Spleen (tissue), 11 donors: ENCODE measurements at regions not wholly inside any gene's neighbourhood (a gene's known extent, or its start where the extent isn't known, plus 50 kb on each side); places are given as distances from the start of the nearest gene placed in this dataset.

Experiments
- DNase-seq: peaks from one replicate; pipeline ENCODE4 v3.0.0-alpha.2; 2020
- H3K27ac ChIP-seq, 8 donors: fragments of 200-600 bp; sonication (generic) in 7 of 8; 1 replicate in 4 of 8; 2 replicates in 4 of 8; pipeline versions ENCODE4 v1.5.0 to v1.8.0; 2016 to 2021; ENCODE audit warnings: inconsistent platforms in 4 of 8, mild to moderate bottlenecking in 4 of 8, moderate library complexity in 1 of 8
- H3K27me3 ChIP-seq, 7 donors: fragments of 200-600 bp; sonication (generic) in 6 of 7; replicated peaks in 1 of 7; 1 replicate in 4 of 7; 2 replicates in 3 of 7; pipeline versions ENCODE4 v1.5.0 to v1.8.0; 2016 to 2021; ENCODE audit warnings: inconsistent platforms in 3 of 7, mild to moderate bottlenecking in 1 of 7
- H3K36me3 ChIP-seq, 6 donors: fragments of 200-600 bp; sonication (generic) in 5 of 6; 1 replicate in 4 of 6; 2 replicates in 2 of 6; pipeline versions ENCODE4 v1.5.0 to v1.8.0; 2016 to 2021; ENCODE audit warnings: inconsistent platforms in 2 of 6
- H3K4me1 ChIP-seq, 6 donors: fragments of 200-600 bp; sonication (generic) in 5 of 6; 1 replicate in 3 of 6; 2 replicates in 3 of 6; pipeline versions ENCODE4 v1.5.0 to v1.8.0; 2016 to 2021; ENCODE audit warnings: inconsistent platforms in 3 of 6
- H3K4me3 ChIP-seq, 8 donors: fragments of 200-600 bp; sonication (generic) in 7 of 8; 1 replicate in 4 of 8; 2 replicates in 4 of 8; pipeline versions ENCODE4 v1.5.0 to v1.8.0; 2016 to 2021; ENCODE audit warnings: inconsistent platforms in 4 of 8, mild to moderate bottlenecking in 4 of 8, moderate library complexity in 2 of 8
- H3K9me3 ChIP-seq, 8 donors: fragments of 200-600 bp; sonication (generic) in 7 of 8; 1 replicate in 4 of 8; 2 replicates in 4 of 8; pipeline versions ENCODE4 v1.5.0 to v1.8.0; 2016 to 2021; ENCODE audit warnings: inconsistent platforms in 4 of 8
- POLR2A ChIP-seq, 3 donors: fragments of 450-650 bp; IDR thresholded peaks; one replicate each; pipeline ENCODE4 v1.5.1; 2017; ENCODE audit warnings: antibody characterized with exemption in 3 of 3, mild to moderate bottlenecking in 1 of 3
- POLR2AphosphoS5 ChIP-seq, 3 donors: sonication (generic); formaldehyde crosslinking; IDR thresholded peaks; one replicate each; pipeline ENCODE4 v1.5.1; 2017; ENCODE audit warnings: antibody characterized with exemption in 3 of 3
- WGBS, 5 donors: extraction: QIAGEN DNeasy Blood & Tissue Kit in 3 of 5; methylation state at CpG; one replicate each; pipeline versions ENCODE4 v1.1.5 to v1.1.7; 2013 to 2018; 5-methylcytosine and 5-hydroxymethylcytosine counted together
- intact Hi-C: fragments of 100-400 bp; cut with DNase I; formaldehyde crosslinking; loops from one replicate; pipeline ENCODE4 v1.15.0; 2023; ENCODE audit warnings: low total_unique reads
- TF ChIP-seq, protein P1 (sequence below), 11 experiments: fragments of 200-600 bp in 7 of 11; fragments of 450-650 bp in 4 of 11; sonication (generic) in 4 of 11; IDR thresholded peaks in 8 of 11; conservative IDR thresholded peaks in 3 of 11; 1 replicate in 7 of 11; 2 replicates in 4 of 11; pipeline versions ENCODE4 v1.4.0 to v1.8.0; 2016 to 2021; ENCODE audit warnings: antibody characterized with exemption in 11 of 11, inconsistent platforms in 4 of 11, mild to moderate bottlenecking in 1 of 11
- donor health status: healthy with polysubstance abuse.
- donor health status: DM: no; HTN: no; CAD: no; lungs with moderate emphysema.
- donor health status: DM: no; HTN: no; CAD: no.
- donor health status: Bipolar disorder and iron deficiency.
- donor health status: healthy.
- donor health status: DM: no; HTN: no; CAD: no.
- donor health status: DM: yes; HTN: yes; CAD: no.

DNA sequence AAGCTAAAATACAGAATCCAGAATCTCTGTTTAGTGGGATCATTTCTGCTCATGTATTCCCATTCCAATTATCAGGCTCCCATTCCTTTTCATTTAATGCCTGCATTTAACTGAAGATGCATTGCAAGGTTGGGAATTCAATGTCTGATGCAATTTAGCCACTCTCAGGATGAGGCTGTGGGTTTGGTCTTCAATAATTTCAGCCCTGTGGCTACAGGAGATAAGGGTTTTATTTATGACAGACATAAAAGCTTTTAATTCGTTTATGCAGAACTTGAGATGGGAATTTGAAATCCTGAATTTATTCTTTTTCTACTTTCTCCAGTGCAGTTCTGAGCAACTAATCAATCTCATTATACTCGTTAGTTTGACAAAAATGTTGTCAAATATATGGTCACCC, 1225.9 kb downstream of the PCDH18 start:
- Histone ChIP-seq H3K4me3 (no peak overlapping the region), H3K9me3 (peaks cover 0 to 5% (median 2%) of the 10 kb centered on the region in 8 donors), H3K27me3 (no peaks in the 10 kb centered on the region), H3K27ac (no peak overlapping the region), H3K4me1 (no peaks in the 10 kb centered on the region), H3K36me3 (no peaks in the 10 kb centered on the region)
- intact Hi-C loops = no loop called here
- WGBS, 5 donors = 53 to 64% (median 55%) methylated on average over 2 of the region's 2 CpGs
- no peak for DNase-seq
- TF ChIP-seq, protein P1, sequence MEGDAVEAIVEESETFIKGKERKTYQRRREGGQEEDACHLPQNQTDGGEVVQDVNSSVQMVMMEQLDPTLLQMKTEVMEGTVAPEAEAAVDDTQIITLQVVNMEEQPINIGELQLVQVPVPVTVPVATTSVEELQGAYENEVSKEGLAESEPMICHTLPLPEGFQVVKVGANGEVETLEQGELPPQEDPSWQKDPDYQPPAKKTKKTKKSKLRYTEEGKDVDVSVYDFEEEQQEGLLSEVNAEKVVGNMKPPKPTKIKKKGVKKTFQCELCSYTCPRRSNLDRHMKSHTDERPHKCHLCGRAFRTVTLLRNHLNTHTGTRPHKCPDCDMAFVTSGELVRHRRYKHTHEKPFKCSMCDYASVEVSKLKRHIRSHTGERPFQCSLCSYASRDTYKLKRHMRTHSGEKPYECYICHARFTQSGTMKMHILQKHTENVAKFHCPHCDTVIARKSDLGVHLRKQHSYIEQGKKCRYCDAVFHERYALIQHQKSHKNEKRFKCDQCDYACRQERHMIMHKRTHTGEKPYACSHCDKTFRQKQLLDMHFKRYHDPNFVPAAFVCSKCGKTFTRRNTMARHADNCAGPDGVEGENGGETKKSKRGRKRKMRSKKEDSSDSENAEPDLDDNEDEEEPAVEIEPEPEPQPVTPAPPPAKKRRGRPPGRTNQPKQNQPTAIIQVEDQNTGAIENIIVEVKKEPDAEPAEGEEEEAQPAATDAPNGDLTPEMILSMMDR (IDR thresholded peaks at IDR 0.05 in 8 of 11, conservative IDR thresholded peaks at IDR 0.05 in 3 of 11) = no peak
- TF ChIP-seq POLR2A (IDR thresholded peaks at IDR 0.05) = no peak
- no peak for TF ChIP-seq POLR2AphosphoS5 (IDR thresholded peaks at IDR 0.05)

DNA sequence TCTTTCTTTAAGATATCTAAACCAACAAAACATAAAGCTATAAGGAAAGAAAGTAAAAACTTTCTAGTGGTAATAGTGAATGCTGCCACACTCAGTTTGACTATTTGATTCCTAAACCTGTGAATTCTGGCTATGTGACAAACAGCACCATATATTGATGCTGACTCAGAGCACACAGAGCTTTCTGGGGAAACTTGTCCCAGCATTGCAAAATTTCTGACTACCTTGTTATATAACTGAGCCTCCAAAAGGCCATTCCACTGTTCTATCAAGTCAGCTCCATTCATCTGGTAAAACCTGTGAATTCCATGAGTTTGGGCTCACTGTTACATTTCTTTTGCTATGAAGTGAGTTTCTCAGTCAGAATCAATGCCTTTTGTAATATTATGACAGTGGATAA, 1229.7 kb downstream of the PCDH18 start:
- intact Hi-C loops = no loop called here
- H3K9me3 ChIP-seq = no peaks in the 10 kb centered on the region
- no peak for DNase-seq
- no peak overlapping the region for H3K4me3 ChIP-seq
- H3K27me3 ChIP-seq = no peaks in the 10 kb centered on the region
- TF ChIP-seq, protein P1 (IDR thresholded peaks at IDR 0.05 in 8 of 11, conservative IDR thresholded peaks at IDR 0.05 in 3 of 11) = no peak
- TF ChIP-seq POLR2AphosphoS5 (IDR thresholded peaks at IDR 0.05) = no peak
- TF ChIP-seq POLR2A (IDR thresholded peaks at IDR 0.05) = no peak
- no peak overlapping the region for H3K27ac ChIP-seq
- H3K36me3 ChIP-seq = no peaks in the 10 kb centered on the region
- H3K4me1 ChIP-seq = no peaks in the 10 kb centered on the region

- Histone ChIP-seq H3K4me3 (no peak overlapping the region), H3K27me3 (no peaks in the 10 kb centered on the region), H3K4me1 (no peaks in the 10 kb centered on the region), H3K36me3 (no peaks in the 10 kb centered on the region), H3K9me3 (no peaks in the 10 kb centered on the region), H3K27ac (no peak overlapping the region)
- no peak for DNase-seq
- intact Hi-C loops = no loop called here
- TF ChIP-seq, protein P1 (IDR thresholded peaks at IDR 0.05 in 8 of 11, conservative IDR thresholded peaks at IDR 0.05 in 3 of 11) = no peak
- TF ChIP-seq POLR2A (IDR thresholded peaks at IDR 0.05) (no peak), POLR2AphosphoS5 (IDR thresholded peaks at IDR 0.05) (no peak)
Measured at GRCh38 chr4:136301749-136302495, 1230.4 kb downstream of the PCDH18 start.

GRCh38 chr4:136283977-136284376, 1248.3 kb downstream of the PCDH18 start:
- intact Hi-C loops = no loop called here
- TF ChIP-seq POLR2AphosphoS5 (IDR thresholded peaks at IDR 0.05) = no peak
- TF ChIP-seq, protein P1 (IDR thresholded peaks at IDR 0.05 in 8 of 11, conservative IDR thresholded peaks at IDR 0.05 in 3 of 11) = no peak
- no peak for TF ChIP-seq POLR2A (IDR thresholded peaks at IDR 0.05)
- no peak overlapping the region for H3K4me3 ChIP-seq
- 70 to 83% (median 77%) methylated on average over 2 of the region's 2 CpGs for WGBS, 5 donors
- H3K27me3 ChIP-seq = no peaks in the 10 kb centered on the region
- no peak for DNase-seq
- no peaks in the 10 kb centered on the region for H3K36me3 ChIP-seq
- no peaks in the 10 kb centered on the region for H3K4me1 ChIP-seq
- H3K9me3 ChIP-seq = peaks cover 0 to 10% (median 0%) of the 10 kb centered on the region in 8 donors
- no peak overlapping the region for H3K27ac ChIP-seq
